Jurkat, Clone E6-1 (cell line): ENCODE measurements at regions not wholly inside any gene's neighbourhood (a gene's known extent, or its start where the extent isn't known, plus 50 kb on each side); places are given as distances from the start of the nearest gene placed in this dataset.
A peak's percentile ranks its signal among the peaks of the same experiment; 100 is the strongest.
"Not testable (repeated sequence)": the region's sequence is repeated elsewhere in the genome, so short reads cannot be mapped to it uniquely, and the experiment has no call there.

Experiments used
- DNase-seq: peaks from one replicate; pipeline ENCODE4 v3.0.0-alpha.2; 2011; ENCODE audit warnings: low read depth, low spot score
- H3K4me3 ChIP-seq: 2 replicates; pipeline ENCODE4 v1.5.1; 2011; ENCODE audit warnings: mild to moderate bottlenecking, low read length, control low read depth, moderate library complexity

- DNase-seq, result no peak
- no peak overlapping the region for H3K4me3 ChIP-seq
These were observed 361.6 kb downstream of the COG6 start for GRCh38 chr13:40016953-40017660.

DNA sequence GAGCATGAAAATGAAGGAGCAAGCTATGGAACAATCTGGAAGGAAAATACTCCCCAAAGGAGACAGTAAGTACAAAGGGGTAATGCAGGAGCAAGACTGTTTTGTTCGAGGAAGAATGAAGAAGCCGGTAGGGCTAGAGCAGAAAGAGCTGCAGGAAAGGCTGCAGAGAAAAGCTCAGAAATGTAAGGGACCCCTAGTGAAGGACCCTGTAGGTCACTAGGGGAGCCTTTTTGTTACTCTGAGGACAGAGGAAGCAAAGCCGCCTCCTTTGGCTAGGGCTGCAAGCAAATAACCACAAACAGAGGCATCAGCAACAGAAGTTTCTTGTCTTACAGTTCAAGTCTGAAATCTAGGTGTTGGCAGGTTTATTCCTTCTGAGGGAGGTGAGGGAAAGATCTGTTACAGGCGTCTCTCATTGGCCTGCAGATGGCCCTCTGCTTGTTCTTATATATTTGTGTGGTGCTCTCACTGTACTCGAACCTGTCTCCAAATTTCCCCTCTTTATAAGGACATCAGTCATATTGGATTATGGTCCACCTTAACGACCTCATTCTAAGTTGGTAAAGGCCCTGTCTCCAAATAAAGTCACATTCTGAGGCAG is 362.3 kb downstream of the COG6 start:
- no peak for DNase-seq
- no peak overlapping the region for H3K4me3 ChIP-seq

DNA sequence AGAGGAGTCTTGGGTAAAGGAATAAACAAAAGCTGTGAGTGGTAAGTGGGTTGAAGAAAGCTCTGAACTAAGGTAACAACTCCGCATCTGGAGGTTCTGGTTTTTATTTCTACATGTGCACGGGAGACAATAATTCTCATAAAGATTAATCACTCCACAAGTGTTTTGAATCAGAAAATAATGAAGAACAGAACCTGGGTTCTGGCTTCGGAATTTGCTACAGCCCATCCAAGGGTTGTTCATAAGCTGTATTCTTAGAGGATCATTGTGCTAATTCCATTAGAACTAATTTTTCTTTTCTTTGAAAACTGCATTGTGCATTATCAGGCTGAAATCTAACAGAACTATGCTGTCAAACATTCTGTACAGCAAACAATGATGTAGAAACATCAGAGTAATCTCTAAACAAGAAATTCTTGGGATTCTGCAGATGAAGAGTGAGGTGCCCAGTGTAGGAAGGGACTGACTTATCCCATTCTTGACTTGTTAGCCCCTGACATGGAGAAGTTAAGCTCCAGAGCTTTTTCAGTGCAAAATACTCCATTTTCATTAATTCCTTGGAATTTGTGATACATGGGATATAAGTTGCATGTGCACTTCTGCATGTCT is 368.2 kb downstream of the COG6 start:
- H3K4me3 ChIP-seq, result no peak overlapping the region
- DNase-seq, result no peak

DNA sequence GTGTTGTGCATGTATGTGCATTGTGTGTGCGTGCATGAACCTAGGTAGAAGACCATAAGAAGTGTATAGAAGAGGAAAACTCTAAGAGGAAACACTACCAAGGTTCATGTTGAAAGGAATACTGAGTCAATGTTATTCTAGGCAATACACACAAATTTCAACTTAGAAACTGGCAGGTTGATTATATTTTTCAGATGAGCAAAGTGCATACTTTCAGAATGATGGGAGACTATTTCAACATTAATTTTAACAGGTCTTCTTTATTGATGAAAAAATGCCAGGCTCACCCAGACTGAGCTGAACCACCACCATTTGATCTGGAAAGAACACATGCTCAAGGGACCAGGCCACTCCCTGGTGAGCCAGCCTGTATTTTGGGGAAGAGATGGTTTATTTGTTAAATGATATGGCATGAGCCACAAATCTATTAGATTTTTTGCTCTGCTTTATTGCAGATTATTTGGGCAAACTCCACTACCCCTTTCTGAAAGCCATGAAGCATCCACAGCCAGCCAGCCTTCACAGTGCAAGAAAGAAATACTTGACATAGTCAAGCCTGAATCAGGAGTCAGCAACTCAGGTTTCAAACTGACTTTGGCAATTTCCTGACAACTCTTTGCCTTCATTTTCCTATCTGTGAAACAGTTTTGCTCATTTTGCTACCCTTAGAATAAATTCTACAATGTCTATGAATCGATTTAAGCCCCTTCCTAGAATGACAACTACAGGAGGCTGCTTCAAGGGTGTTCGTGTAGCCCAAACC is 368.9 kb downstream of the COG6 start:
- DNase-seq, result no peak
- H3K4me3 ChIP-seq, result no peak overlapping the region

DNA sequence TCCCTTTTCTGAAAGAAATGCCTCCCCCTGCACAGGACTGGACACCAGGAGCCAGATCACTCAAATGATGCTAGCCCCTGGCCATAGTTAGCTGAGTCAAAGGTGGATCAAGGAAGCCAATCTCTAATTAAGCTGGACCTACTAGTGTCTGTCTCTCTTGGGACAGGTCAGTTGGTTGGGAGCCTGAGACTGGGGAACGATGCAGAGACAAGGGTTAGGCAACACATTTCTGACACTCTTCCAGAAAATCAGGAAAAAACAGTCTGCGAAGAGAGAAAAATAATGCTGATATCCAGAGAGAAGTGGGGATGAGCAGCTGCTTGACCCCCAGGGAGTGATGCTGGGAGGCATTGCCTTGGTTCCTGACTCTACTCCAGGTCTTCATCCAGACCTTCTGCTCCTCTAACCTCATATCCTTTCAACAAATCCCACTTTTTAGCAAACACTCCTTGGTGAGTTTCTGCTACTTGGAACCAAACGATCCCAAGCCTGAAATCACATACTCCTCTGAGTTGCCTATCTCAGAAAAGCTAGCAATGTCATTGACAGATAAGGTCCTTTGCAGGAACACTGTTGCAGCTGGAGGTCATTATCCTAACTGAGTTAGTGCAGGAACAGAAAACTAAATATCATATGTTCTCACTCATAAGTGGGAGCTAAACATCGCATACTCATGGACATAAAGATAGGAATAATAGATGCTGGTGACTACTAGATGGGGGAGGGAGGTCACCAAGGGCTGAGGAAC is 369.7 kb downstream of the COG6 start:
- H3K4me3 ChIP-seq, result no peak overlapping the region
- DNase-seq, result no peak

DNA sequence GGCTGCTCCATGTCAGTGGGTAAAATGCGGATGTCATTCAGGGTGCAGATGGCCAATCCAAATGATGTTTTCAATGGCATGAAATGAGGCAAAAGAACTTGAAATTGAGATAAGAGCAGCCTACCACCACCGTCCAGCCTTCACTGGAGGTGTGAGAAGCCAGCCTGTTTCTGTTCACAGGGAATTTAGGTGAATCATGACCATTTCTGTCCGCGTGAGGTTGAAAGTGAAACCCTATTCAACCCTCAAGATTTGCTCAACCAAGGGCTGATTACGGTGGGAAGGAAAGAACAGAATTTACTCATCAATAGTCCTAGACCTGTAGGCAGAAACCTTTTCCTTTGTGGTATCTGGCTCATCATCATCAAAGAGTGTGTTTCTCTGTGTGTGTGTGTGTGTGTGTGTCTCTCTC is 370.7 kb downstream of the COG6 start:
- DNase-seq, result peak; percentile 6
- H3K4me3 ChIP-seq, result no peak overlapping the region

DNA sequence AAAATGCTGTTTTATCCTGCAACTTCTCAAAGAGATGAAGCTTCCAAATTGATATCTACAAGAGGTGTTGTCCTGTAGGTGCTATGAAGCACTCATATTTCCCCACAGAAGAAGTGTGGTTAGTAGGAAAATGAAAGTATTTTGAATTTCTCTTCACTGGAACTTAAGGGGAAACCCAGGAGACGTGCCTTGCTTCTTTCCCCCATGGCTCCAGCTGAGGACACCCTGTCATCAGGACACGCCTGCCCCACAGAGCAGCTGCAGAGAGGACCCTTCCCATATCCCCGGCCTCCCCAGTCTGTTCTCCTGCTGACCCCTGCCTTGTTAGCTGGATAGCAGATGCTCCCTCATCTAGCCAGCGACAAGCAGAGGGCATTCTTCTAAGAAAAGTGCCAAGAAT is 371.3 kb downstream of the COG6 start:
- H3K4me3 ChIP-seq, result no peak overlapping the region
- no peak for DNase-seq

DNA sequence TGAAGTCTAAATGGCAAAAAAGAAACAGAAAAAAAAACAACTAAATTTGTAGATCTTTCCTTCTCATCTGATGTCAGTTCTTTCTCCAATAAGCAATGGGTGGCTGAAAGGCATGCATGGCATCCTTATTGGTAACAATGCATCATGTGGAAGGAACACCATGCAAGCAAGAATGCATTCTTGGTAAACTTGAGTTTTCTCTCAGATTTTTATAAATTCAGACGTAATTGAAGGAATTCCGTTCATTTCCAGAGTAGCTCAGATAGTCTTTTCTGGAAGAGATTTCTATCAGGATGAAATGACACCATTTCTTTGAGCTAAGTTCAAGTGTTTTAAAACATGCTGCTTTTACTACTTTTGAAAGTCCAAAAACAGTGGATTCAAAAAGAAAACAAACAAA is 373.0 kb downstream of the COG6 start:
- no peak for DNase-seq

GRCh38 chr13:40031031-40031430 is 375.6 kb downstream of the COG6 start:
- no peak for DNase-seq
- H3K4me3 ChIP-seq, result no peak overlapping the region

More for the DNA sequence above, 373.0 kb downstream of the COG6 start:
- no peak overlapping the region for H3K4me3 ChIP-seq

DNA sequence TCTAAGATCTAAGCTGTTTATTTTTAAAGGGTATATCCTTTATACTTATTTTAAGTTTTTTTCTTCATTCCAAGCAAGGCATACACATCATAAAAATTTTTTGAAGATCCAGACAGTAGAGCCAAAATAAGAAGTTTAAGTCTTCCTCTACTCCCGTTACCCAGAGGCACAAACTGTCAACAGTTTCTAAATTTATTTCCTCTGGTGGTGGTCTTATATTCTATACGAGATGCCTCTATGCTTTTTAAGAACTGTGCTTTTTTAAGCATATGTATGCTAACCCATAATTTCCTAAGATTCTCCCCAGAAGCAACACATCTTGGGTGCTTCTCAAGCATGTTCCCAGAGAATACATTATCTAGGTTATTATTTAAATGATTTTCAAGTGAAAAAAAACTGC is 383.6 kb downstream of the COG6 start:
- no peak for DNase-seq

GRCh38 chr13:40042991-40043390 is 387.5 kb downstream of the COG6 start:
- no peak for DNase-seq
- H3K4me3 ChIP-seq, result no peak overlapping the region

More for the DNA sequence above, 383.6 kb downstream of the COG6 start:
- no peak overlapping the region for H3K4me3 ChIP-seq

- no peak overlapping the region for H3K4me3 ChIP-seq
- DNase-seq, result no peak
These were observed 388.3 kb downstream of the COG6 start for GRCh38 chr13:40043764-40044163.

DNA sequence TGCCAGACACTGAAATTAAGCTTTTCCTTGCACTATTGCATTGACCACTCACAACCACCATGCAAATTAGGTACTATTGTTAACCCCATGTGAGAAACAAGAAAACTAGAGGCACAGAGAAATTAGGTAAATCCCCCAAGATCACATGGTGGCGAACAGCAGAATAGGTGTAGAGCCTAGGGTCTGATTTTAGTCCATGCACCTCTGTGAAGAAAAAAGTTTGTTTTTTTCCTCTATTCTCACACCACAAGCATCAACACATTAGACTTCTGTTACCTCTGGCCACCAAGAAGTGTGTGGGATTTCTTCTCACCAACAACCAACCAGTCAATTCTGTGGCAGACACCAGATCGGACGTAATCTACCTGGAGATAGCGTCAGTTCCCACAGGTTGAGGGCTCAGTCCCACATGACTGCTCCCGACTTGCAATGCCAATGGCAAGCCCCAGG is 391.9 kb downstream of the COG6 start:
- no peak overlapping the region for H3K4me3 ChIP-seq
- no peak for DNase-seq

DNA sequence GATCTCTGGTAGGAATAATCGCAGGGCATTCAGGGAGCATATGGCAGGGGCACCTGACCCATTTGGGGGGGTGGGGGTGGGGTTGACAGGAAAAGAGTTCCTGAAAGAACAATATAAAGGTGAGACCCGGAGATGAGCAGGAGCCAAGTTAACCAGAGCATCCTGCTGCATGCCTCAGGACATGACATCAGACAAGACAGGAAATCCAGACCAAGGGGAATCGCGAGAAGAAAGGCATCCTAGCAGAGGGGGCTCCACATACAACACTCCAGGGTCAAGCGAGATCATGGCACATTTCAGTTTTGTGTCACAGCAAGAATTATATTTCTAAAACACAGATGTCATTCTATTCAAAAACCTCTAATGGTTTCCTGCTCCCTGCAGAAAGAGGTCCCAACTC is 393.1 kb downstream of the COG6 start:
- DNase-seq, result no peak
- no peak overlapping the region for H3K4me3 ChIP-seq

- no peak for DNase-seq
- H3K4me3 ChIP-seq, result no peak overlapping the region
These were observed 397.5 kb downstream of the COG6 start for GRCh38 chr13:40052954-40053353.

GRCh38 chr13:40053401-40053800 is 397.9 kb downstream of the COG6 start:
- H3K4me3 ChIP-seq, result no peak overlapping the region
- no peak for DNase-seq

DNA sequence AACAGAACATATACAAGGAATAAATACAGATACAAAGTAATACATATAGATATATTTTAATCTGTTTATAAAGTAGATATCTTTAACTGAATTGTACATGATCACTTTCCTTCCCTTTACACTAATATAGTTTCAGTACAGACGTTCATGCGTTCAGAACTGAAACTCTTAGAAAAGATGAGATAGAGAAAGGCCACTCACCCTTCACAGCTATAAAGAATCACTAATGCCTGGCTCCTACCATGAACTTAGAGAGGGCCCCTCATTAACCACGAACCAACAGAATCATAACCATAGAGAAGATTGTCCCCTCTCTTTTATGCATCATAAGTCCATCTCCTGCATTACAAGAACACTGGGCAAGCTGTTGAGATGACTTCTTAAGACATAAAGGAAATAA is 399.0 kb downstream of the COG6 start:
- DNase-seq, H3K4me3 ChIP-seq: not testable (repeated sequence)

DNA sequence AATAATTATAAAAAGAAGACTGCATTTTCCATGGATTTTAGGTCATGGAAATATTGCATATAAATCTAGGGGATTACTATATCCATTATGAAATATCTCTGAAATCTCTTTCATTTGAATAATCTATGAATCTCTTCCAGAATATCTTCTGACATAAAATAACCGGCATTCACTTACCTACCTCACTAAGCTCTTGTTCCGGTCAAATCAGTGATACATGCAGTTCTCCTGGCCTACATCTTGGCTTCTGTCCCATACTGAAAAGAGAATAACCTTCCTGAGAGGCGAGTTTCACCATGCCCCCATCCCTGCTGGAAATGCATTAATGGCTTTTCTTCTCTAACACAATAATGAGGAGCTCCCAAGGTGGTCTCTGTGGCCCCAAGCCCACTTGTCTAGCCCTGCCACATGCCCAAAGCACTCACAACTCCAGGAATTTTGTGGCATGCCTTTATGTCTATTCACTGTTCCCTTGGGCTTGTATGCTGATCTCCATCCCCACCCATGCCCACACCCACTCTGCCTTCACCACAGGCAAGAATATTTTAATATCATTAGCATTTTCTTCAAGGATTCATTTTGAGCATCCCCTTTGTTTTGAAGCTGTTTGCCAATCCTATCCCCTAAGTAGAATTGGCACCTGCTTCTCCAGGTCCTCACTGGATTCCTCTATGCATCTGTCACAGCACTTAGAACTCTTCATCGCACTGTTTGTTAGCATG is 401.6 kb downstream of the COG6 start:
- no peak for DNase-seq
- no peak overlapping the region for H3K4me3 ChIP-seq
